Keratinocyte (primary cell): ENCODE measurements at regions not wholly inside any gene's neighbourhood (a gene's known extent, or its start where the extent isn't known, plus 50 kb on each side); places are given as distances from the start of the nearest gene placed in this dataset.

Experiments
- CTCF ChIP-seq, 3 experiments: IDR thresholded peaks in 1 of 3; conservative IDR thresholded peaks in 1 of 3; optimal IDR thresholded peaks in 1 of 3; 2 replicates in 2 of 3; 3 replicates in 1 of 3; pipeline versions ENCODE3 to v1.5.1; 2011; ENCODE audit warnings: low read length in 3 of 3, mild to moderate bottlenecking in 3 of 3, moderate library complexity in 2 of 3, control low read depth in 1 of 3, inconsistent platforms in 1 of 3; ENCODE audit not compliant: insufficient read depth in 2 of 3; ENCODE audit errors: extremely low read depth in 1 of 3
- EZH2 ChIP-seq: IDR thresholded peaks from one replicate; pipeline ENCODE4 v1.6.1; 2012; ENCODE audit warnings: inconsistent platforms, mild to moderate bottlenecking, low read length, moderate library complexity

DNA sequence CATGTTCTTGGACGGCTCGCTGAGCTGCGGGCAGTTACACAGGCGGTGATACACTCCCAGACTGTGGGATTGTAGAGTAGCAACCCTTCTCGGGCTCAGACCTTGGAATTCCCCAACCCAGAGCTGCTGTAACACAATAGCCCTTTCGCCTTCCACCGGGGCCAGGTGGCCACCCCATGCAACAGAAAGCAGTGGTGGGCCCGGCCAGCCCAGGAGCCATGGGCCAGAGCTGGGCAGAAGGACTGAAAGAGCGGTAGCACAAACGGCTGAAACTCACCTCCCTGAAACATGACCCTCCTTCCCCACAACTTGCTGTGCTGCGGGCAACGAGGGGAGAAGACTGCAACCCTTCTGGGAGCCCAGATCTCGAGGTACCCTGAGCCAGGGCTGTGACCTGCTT lies 429.0 kb downstream of the SLITRK1 start:
- TF ChIP-seq CTCF (optimal IDR thresholded peaks at IDR 0.05 in 1 of 3, IDR thresholded peaks at IDR 0.05 in 1 of 3, conservative IDR thresholded peaks at IDR 0.05 in 1 of 3; ENCODE audit: extremely low read depth in 1 of 3, insufficient read depth in 2 of 3, low read length in 3 of 3) (no peak), EZH2 (no peak)
